Mesenchymal stem cell (in vitro differentiated cells and primary cell): ENCODE measurements at regions not wholly inside any gene's neighbourhood (a gene's known extent, or its start where the extent isn't known, plus 50 kb on each side); places are given as distances from the start of the nearest gene placed in this dataset.

Experiments used
- DNase-seq: peaks from one replicate; pipeline ENCODE4 v3.0.0-alpha.2; 2013
- H2AFZ ChIP-seq: one replicate; pipeline ENCODE4 v1.6.1; 2013; ENCODE audit warnings: low read depth, mild to moderate bottlenecking, control low read depth, inconsistent platforms, low read length, moderate library complexity
- H2AK5ac ChIP-seq: 2 replicates; pipeline ENCODE4 v1.6.1; 2013; ENCODE audit warnings: low read length, moderate library complexity, mild to moderate bottlenecking, inconsistent platforms; ENCODE audit not compliant: severe bottlenecking
- H2BK120ac ChIP-seq: one replicate; pipeline ENCODE4 v1.6.1; 2013; ENCODE audit warnings: low read depth, mild to moderate bottlenecking, inconsistent platforms, low read length, moderate library complexity
- H2BK12ac ChIP-seq, 2 experiments: one replicate each; pipeline ENCODE4 v1.6.1; 2013; ENCODE audit warnings: inconsistent platforms in 2 of 2, low read length in 2 of 2, mild to moderate bottlenecking in 2 of 2, moderate library complexity in 2 of 2, control low read depth in 1 of 2
- H2BK15ac ChIP-seq: one replicate; pipeline ENCODE4 v1.6.1; 2013; ENCODE audit warnings: mild to moderate bottlenecking, low read depth, inconsistent platforms; ENCODE audit not compliant: poor library complexity, severe bottlenecking
- H2BK5ac ChIP-seq: 2 replicates; pipeline ENCODE4 v1.6.1; 2013; ENCODE audit warnings: low read depth, mild to moderate bottlenecking, low read length, control low read depth, inconsistent platforms; ENCODE audit not compliant: poor library complexity, severe bottlenecking
- H3K14ac ChIP-seq, 2 experiments: one replicate each; pipeline ENCODE4 v1.6.1; 2013; ENCODE audit warnings: inconsistent platforms in 2 of 2, low read length in 2 of 2, control low read depth in 1 of 2, mild to moderate bottlenecking in 1 of 2, moderate library complexity in 1 of 2
- H3K18ac ChIP-seq, 2 experiments: one replicate each; pipeline ENCODE4 v1.6.1; 2013; ENCODE audit warnings: inconsistent platforms in 2 of 2, low read length in 2 of 2, control low read depth in 1 of 2, low read depth in 1 of 2, mild to moderate bottlenecking in 1 of 2
- H3K23ac ChIP-seq, 2 experiments: one replicate each; pipeline ENCODE4 v1.6.1; 2013; ENCODE audit warnings: inconsistent platforms in 2 of 2, low read length in 2 of 2, mild to moderate bottlenecking in 2 of 2, moderate library complexity in 2 of 2, control low read depth in 1 of 2
- H3K27ac ChIP-seq: 2 replicates; pipeline ENCODE4 v1.5.1; 2013; ENCODE audit warnings: mild to moderate bottlenecking, moderate library complexity, low read length, control low read depth, inconsistent platforms; ENCODE audit not compliant: poor library complexity, severe bottlenecking
- H3K27me3 ChIP-seq, 2 experiments: 2 replicates each; pipeline versions ENCODE4 v1.6.1 to v1.7.0; 2013; ENCODE audit warnings: low read length in 2 of 2, mild to moderate bottlenecking in 2 of 2, moderate library complexity in 2 of 2, control low read depth in 1 of 2, inconsistent platforms in 1 of 2; ENCODE audit not compliant: control insufficient read depth in 1 of 2, insufficient read depth in 1 of 2
- H3K36me3 ChIP-seq, 2 experiments: 2 replicates each; pipeline versions ENCODE4 v1.6.1 to v1.7.0; 2013; ENCODE audit warnings: low read length in 2 of 2, control low read depth in 1 of 2, inconsistent platforms in 1 of 2, low read depth in 1 of 2, mild to moderate bottlenecking in 1 of 2; ENCODE audit not compliant: insufficient read depth in 2 of 2, control insufficient read depth in 1 of 2
- H3K4ac ChIP-seq, 2 experiments: one replicate each; pipeline ENCODE4 v1.6.1; 2013; ENCODE audit warnings: inconsistent platforms in 2 of 2, low read length in 2 of 2, mild to moderate bottlenecking in 2 of 2, moderate library complexity in 2 of 2, control low read depth in 1 of 2, low read depth in 1 of 2
- H3K4me1 ChIP-seq: 2 replicates; pipeline ENCODE4 v1.6.1; 2013; ENCODE audit warnings: low read depth, low read length, control low read depth; ENCODE audit not compliant: control insufficient read depth, insufficient read depth
- H3K4me2 ChIP-seq: 2 replicates; pipeline ENCODE4 v1.6.1; 2013; ENCODE audit warnings: low read length, mild to moderate bottlenecking, inconsistent platforms; ENCODE audit not compliant: poor library complexity, severe bottlenecking
- H3K4me3 ChIP-seq, 2 experiments: 2 replicates each; pipeline versions ENCODE4 v1.5.1 to v1.7.0; 2013; ENCODE audit warnings: low read length in 2 of 2, mild to moderate bottlenecking in 2 of 2, control low read depth in 1 of 2, low read depth in 1 of 2; ENCODE audit not compliant: insufficient read depth in 1 of 2
- H3K79me1 ChIP-seq: replicated peaks from 2 replicates; pipeline ENCODE4 v1.6.1; 2013; ENCODE audit warnings: mild to moderate bottlenecking, control low read depth, low read length, inconsistent platforms; ENCODE audit not compliant: poor library complexity, severe bottlenecking
- H3K9ac ChIP-seq: 2 replicates; pipeline ENCODE4 v1.7.0; 2013; ENCODE audit warnings: mild to moderate bottlenecking, low read length, moderate library complexity
- H3K9me3 ChIP-seq: 2 replicates; pipeline ENCODE4 v1.7.0; 2013; ENCODE audit warnings: mild to moderate bottlenecking, low read length; ENCODE audit not compliant: control insufficient read depth
- H4K8ac ChIP-seq: one replicate; pipeline ENCODE4 v1.6.1; 2013; ENCODE audit warnings: inconsistent platforms, mild to moderate bottlenecking, low read length, moderate library complexity
- H4K91ac ChIP-seq: one replicate; pipeline ENCODE4 v1.6.1; 2013; ENCODE audit warnings: mild to moderate bottlenecking, low read length, inconsistent platforms
- WGBS: methylation state at CpG from one replicate; pipeline ENCODE4 v1.1.7; 2013; ENCODE audit warnings: mixed read lengths; 5-methylcytosine and 5-hydroxymethylcytosine counted together

DNA sequence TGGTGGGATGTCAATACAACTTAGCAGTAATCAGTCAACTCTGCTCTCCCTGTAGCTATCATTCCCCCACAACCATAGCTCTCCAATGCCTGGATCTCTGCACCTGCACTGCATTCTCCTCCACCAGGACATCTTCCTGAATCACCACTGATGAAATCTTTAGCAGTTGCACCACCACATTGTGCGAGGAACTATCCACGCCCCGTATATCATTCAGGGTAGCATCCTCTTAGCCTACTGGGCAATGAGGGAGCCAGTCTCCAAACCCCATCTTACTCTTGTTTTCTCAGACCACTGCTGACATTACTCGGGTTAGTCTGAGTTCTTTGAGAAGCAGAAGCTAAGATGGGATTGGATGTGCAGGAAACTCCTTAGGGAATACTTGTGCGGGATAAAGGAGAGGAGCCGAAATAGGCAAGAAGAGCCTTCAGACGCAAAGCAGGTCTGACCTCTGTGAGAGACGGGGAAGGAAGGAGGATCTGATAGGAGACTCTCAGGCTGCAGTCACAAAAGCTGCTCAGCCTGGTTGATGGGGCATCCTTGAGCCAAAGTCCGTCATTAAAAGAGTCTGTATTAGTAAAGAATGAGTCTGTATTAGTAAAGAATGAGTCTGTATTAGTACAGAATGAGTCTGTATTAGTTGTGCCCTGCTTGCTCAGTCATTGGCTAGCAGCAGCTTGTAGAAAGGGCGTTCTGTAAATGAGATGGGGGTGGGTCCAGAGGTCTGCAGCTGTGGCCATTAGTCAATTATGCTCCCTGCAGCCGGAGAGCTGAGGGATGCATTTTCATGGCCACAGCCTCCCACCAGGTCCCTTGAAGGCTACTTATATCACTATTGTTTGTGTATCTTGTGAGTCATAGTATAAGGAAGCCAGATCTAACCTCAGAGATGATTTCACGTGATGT is 49.6 kb upstream of the RASSF3 start:
- Histone ChIP-seq H3K4me2 (no peak overlapping the region), H3K9me3 (no peaks in the 10 kb centered on the region), H3K79me1 (no peaks in the 10 kb centered on the region), H2BK12ac (peak overlapping the region in 1 of 2 experiments; percentile 57), H4K8ac (no peak overlapping the region), H2AK5ac (no peak overlapping the region), H3K9ac (no peak overlapping the region), H3K4me3 (peak overlapping the region in 1 of 2 experiments; percentile 14), H3K23ac (no peak overlapping the region), H3K14ac (no peak overlapping the region), H2BK120ac (no peak overlapping the region), H3K4ac (peak overlapping the region in 1 of 2 experiments; percentile 69), H2BK15ac (no peak overlapping the region), H3K36me3 (no peaks in the 10 kb centered on the region), H3K27ac (peak overlapping the region; percentile 39), H3K18ac (peak overlapping the region in 1 of 2 experiments; percentile 78), H3K27me3 (peaks cover 12 to 26% of the 10 kb centered on the region in 2 experiments), H2BK5ac (no peak overlapping the region), H4K91ac (no peak overlapping the region), H2AFZ (no peak overlapping the region), H3K4me1 (peaks cover 7% of the 10 kb centered on the region)
- WGBS, result 48% methylated on average over 10 of the region's 12 CpGs
- peak; percentile 96 for DNase-seq
